ENCODE measurements at regions not wholly inside any gene's neighbourhood (a gene's known extent, or its start where the extent isn't known, plus 50 kb on each side); places are given as distances from the start of the nearest gene placed in this dataset.

- peak; percentile 94; the same call in 1 of the 2 replicates for TF ChIP-seq RBBP5 (IDR thresholded peaks at IDR 0.05; ENCODE audit: borderline replicate concordance, low read depth, low read length)
- TF ChIP-seq EGR1 (IDR thresholded peaks at IDR 0.05; ENCODE audit: borderline replicate concordance, low read depth, low read length) = peak; percentile 31; the same call in 1 of the 2 replicates
- TF ChIP-seq RAD21 (IDR thresholded peaks at IDR 0.05 in 1 of 2, conservative IDR thresholded peaks at IDR 0.05 in 1 of 2; ENCODE audit: low read depth in 2 of 2, low read length in 2 of 2) = 0 out of 4 replicates have a peak, but pooled peaks of 1 of the 2 experiments have one; percentile 11
- peak; percentile 37; the same call in 1 of the 2 replicates for TF ChIP-seq SP1 (IDR thresholded peaks at IDR 0.05; ENCODE audit: low read depth, low read length)
- no peak for TF ChIP-seq POLR2AphosphoS5 (IDR thresholded peaks at IDR 0.05; ENCODE audit: low read depth, low read length)
- peak; percentile 69 for TF ChIP-seq USF2 (IDR thresholded peaks at IDR 0.05; ENCODE audit: low read length)
- no peak for TF ChIP-seq CBX8 (IDR thresholded peaks at IDR 0.05; ENCODE audit: borderline replicate concordance, low read depth, low read length)
- TF ChIP-seq, protein P1, sequence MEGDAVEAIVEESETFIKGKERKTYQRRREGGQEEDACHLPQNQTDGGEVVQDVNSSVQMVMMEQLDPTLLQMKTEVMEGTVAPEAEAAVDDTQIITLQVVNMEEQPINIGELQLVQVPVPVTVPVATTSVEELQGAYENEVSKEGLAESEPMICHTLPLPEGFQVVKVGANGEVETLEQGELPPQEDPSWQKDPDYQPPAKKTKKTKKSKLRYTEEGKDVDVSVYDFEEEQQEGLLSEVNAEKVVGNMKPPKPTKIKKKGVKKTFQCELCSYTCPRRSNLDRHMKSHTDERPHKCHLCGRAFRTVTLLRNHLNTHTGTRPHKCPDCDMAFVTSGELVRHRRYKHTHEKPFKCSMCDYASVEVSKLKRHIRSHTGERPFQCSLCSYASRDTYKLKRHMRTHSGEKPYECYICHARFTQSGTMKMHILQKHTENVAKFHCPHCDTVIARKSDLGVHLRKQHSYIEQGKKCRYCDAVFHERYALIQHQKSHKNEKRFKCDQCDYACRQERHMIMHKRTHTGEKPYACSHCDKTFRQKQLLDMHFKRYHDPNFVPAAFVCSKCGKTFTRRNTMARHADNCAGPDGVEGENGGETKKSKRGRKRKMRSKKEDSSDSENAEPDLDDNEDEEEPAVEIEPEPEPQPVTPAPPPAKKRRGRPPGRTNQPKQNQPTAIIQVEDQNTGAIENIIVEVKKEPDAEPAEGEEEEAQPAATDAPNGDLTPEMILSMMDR (IDR thresholded peaks at IDR 0.05; ENCODE audit: control extremely low read depth in 1 of 3, insufficient read depth in 1 of 3, low read depth in 1 of 3, low read length in 3 of 3) = no peak
Measured at GRCh38 chr1:60886793-60887331, 195.5 kb upstream of the NFIA start (continued).
